HepG2 (cell line): ENCODE measurements at regions not wholly inside any gene's neighbourhood (a gene's known extent, or its start where the extent isn't known, plus 50 kb on each side); places are given as distances from the start of the nearest gene placed in this dataset.

Experiments used
- AGO1 ChIP-seq: fragments of 200-400 bp; formaldehyde crosslinking; IDR thresholded peaks from 2 replicates; pipeline ENCODE4 v1.6.1; 2017; ENCODE audit warnings: mild to moderate bottlenecking, low read depth, low read length, moderate library complexity; ENCODE audit not compliant: poor library complexity, severe bottlenecking
- ATF3 ChIP-seq: sonication (generic); formaldehyde crosslinking; IDR thresholded peaks from 2 replicates; pipeline ENCODE4 v1.4.0; 2020; ENCODE audit warnings: missing genetic modification reagents
- FUBP1 ChIP-seq: sonication (generic); formaldehyde crosslinking; IDR thresholded peaks from 2 replicates; pipeline ENCODE4 v1.5.1; 2020; ENCODE audit warnings: missing genetic modification reagents, mild to moderate bottlenecking, borderline replicate concordance
- ISL2 ChIP-seq: sonication (generic); formaldehyde crosslinking; IDR thresholded peaks from 2 replicates; pipeline ENCODE4 v1.5.0; 2020; ENCODE audit warnings: missing genetic modification reagents
- KLF13 ChIP-seq: sonication (generic); formaldehyde crosslinking; IDR thresholded peaks from 2 replicates; pipeline ENCODE4 v1.4.0; 2020; ENCODE audit warnings: mild to moderate bottlenecking, missing genetic modification reagents
- MAF1 ChIP-seq: sonication (generic); formaldehyde crosslinking; IDR thresholded peaks from 2 replicates; pipeline ENCODE4 v1.5.0; 2020; ENCODE audit warnings: missing genetic modification reagents, borderline replicate concordance
- MNT ChIP-seq: fragments of 450-650 bp; IDR thresholded peaks from 2 replicates; pipeline ENCODE4 v1.6.1; 2016
- NR1H2 ChIP-seq: sonication (generic); formaldehyde crosslinking; IDR thresholded peaks from 2 replicates; pipeline ENCODE4 v1.8.1; 2022; ENCODE audit warnings: low read depth, missing genetic modification reagents, borderline replicate concordance
- PAWR ChIP-seq: sonication (generic); formaldehyde crosslinking; IDR thresholded peaks from 2 replicates; pipeline ENCODE4 v1.4.0; 2020; ENCODE audit warnings: missing genetic modification reagents, mild to moderate bottlenecking, borderline replicate concordance
- SMC3 ChIP-seq: IDR thresholded peaks from 2 replicates; pipeline ENCODE4 v1.6.1; 2011; ENCODE audit warnings: low read length, improper control_type of control experiment
- TCF7L2 ChIP-seq: IDR thresholded peaks from 2 replicates; pipeline ENCODE4 v1.6.1; 2011; ENCODE audit warnings: mild to moderate bottlenecking, low read depth, low read length, moderate library complexity
- ZBTB7B ChIP-seq: sonication (generic); formaldehyde crosslinking; IDR thresholded peaks from 2 replicates; pipeline ENCODE4 v1.4.0; 2020; ENCODE audit warnings: missing genetic modification reagents
- ZNF510 ChIP-seq: sonication (generic); formaldehyde crosslinking; IDR thresholded peaks from 2 replicates; pipeline ENCODE4 v1.4.0; 2020; ENCODE audit warnings: low read depth, mild to moderate bottlenecking, missing genetic modification reagents
- ZNF687 ChIP-seq: sonication (generic); formaldehyde crosslinking; IDR thresholded peaks from 2 replicates; pipeline ENCODE4 v1.5.1; 2020; ENCODE audit warnings: mild to moderate bottlenecking, missing genetic modification reagents, moderate library complexity
- ZNF740 ChIP-seq: sonication (generic); formaldehyde crosslinking; IDR thresholded peaks from 2 replicates; pipeline ENCODE4 v1.4.0; 2020; ENCODE audit warnings: missing genetic modification reagents
- TF ChIP-seq, protein P1 (sequence below): sonication (generic); formaldehyde crosslinking; IDR thresholded peaks from 2 replicates; pipeline ENCODE4 v1.4.0; 2020; ENCODE audit warnings: missing genetic modification reagents

DNA sequence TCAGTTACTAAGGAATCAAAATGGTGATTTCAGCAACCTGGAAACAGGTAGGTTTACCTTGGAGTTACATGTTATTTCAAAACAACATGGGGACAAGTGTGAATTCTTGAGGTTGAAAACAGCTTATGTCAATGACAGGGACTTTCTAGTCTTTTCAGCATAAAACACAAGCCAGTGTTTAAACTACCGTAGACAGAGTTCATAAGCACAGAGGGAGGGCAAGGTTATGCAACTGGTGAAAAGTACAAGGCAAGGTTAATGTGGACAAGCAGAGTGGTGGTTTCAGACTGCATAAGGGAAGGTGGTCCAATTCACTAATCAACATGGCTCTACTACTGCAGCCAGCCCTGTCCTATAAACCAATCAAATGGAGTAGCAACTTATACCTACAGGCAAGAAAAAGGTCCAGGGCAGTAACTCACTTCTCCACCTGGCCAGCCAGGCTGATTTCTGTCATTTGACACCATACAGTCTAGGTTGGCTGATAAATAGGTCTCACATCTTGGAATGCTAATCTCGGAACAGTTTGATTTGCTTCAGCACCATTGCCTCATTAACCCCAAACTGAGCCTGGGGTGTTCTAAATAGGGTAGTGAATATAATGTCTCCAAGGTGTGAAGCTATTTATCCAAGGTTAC is 250.3 kb upstream of the PROX1 start (continued):
- TF ChIP-seq ZNF687 (CRISPR knock-in tag) (no peak), ATF3 (CRISPR knock-in tag) (no peak), TCF7L2 (no peak), ZNF510 (CRISPR knock-in tag) (peak; percentile 86), AGO1 (no peak), FUBP1 (CRISPR knock-in tag) (no peak), NR1H2 (CRISPR knock-in tag) (no peak), SMC3 (peak; percentile 25; the same call in 1 of the 2 replicates), ZNF740 (CRISPR knock-in tag) (no peak), ISL2 (CRISPR knock-in tag) (peak; percentile 93), PAWR (CRISPR knock-in tag) (no peak), KLF13 (no peak), MNT (no peak), MAF1 (CRISPR knock-in tag) (no peak), ZBTB7B (peak; percentile 65; the same call in 1 of the 2 replicates)
- TF ChIP-seq, protein P1, sequence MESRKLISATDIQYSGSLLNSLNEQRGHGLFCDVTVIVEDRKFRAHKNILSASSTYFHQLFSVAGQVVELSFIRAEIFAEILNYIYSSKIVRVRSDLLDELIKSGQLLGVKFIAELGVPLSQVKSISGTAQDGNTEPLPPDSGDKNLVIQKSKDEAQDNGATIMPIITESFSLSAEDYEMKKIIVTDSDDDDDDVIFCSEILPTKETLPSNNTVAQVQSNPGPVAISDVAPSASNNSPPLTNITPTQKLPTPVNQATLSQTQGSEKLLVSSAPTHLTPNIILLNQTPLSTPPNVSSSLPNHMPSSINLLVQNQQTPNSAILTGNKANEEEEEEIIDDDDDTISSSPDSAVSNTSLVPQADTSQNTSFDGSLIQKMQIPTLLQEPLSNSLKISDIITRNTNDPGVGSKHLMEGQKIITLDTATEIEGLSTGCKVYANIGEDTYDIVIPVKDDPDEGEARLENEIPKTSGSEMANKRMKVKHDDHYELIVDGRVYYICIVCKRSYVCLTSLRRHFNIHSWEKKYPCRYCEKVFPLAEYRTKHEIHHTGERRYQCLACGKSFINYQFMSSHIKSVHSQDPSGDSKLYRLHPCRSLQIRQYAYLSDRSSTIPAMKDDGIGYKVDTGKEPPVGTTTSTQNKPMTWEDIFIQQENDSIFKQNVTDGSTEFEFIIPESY, result no peak
